Sciatic nerve (tissue), 2 donors: ENCODE measurements at regions not wholly inside any gene's neighbourhood (a gene's known extent, or its start where the extent isn't known, plus 50 kb on each side); places are given as distances from the start of the nearest gene placed in this dataset.

Experiments
- ATAC-seq: fragments of 200-7000 bp; cut with Tn5 transposase; one replicate; pipeline ENCODE4 v1.9.1; 2020; ENCODE audit warnings: mild to moderate bottlenecking, moderate library complexity
- DNase-seq: peaks from one replicate; pipeline ENCODE4 v3.0.0-alpha.2; 2020; ENCODE audit warnings: low spot score
- intact Hi-C: fragments of 100-400 bp; cut with DNase I; formaldehyde crosslinking; loops from one replicate; pipeline ENCODE4 v1.14.2; 2022
- donor health status: DM: no; HTN: no; CAD: no.
- donor health status: DM: no; HTN: no; CAD: no.

DNA sequence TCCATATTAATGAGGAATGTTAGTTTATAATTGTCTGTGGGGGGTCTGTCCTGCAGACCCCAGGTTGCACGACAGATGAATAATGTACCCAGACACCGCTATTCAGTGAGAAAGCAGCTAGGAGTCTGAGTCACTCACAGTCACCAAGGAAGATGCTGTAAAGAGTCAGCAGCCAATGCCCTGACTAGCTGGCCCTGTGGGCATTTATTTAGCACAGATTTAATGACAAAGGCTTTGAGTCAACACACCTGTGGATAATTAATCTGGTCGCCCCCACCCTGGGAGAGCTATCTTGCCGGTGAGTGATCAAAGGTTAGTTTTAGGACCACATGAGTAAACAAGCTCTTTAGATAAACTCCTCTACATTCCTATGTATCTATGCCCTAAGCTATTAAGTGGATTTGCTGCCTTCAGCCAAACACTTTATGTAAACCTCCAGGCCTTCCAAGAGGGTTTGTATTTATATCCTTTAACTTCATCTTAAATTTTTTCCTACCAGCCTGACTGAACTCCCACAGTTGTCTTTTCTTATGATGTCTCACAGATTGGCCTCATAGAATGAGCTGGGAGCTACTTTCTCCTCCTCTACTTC is 180.0 kb upstream of the ADCY1 start:
- DNase-seq: no peak
- intact Hi-C loops: no loop called here
- no peak for ATAC-seq

DNA sequence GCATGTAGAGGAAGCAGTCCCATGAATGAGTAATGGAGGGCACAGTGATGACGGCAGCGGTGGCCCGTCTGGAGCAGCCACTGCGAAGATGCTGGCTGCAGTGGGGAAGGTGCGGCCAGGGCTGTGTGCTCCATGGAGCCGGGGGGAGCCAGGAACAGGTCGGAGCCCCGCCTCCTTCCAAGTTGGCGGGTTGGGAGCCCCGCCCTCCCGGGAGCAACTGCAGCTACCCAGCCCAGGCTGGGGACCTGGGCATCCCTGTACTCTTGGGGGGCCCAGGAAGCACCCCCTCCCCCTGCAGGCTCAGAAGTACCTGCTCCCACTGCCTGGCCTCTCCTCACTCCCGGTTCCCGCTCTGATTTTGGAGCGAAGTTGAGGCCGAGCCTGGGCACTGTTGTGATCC is 175.1 kb upstream of the ADCY1 start:
- no peak for ATAC-seq
- no peak for DNase-seq
- intact Hi-C loops: no loop called here

DNA sequence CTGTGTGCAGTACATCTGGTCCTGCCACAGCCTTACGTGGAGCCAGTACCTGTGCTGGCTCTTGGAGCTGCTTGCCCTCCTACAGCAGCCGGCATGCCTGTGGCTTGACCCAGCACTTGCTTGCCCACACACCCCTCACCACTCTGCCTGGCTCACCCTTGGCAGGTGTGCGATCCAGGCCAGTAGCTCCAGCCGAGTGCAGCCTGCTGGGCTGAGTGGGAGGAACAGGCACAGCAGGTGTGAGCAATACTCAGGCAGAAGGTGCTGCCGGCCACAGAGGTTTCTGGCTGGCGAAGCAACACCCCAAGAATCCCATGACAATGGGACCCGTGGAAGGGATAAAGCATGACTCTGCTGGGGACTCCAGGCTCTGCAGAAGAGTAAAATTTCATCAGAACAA is 173.5 kb upstream of the ADCY1 start:
- no peak for DNase-seq
- no peak for ATAC-seq
- intact Hi-C loops: no loop called here

DNA sequence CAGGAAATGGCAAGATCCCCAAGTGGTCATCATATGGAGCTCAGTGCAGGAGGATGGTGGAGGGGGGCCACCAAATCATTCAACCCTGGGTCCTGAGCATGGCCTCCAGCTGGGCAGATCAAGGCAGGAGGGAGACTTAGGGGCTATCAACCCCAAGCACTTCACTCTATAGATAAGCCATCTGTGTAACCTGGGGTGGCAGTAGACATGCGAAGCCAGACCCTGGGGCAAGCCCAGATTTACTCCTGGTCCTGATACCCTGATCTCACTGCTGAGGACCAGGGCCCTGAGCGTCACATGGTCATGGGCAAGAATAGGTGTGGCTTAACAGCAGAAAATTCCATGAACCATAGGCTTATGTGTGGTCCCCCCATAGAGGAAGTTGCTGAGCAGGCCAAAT is 173.0 kb upstream of the ADCY1 start:
- intact Hi-C loops: no loop called here
- ATAC-seq: no peak
- DNase-seq: no peak

DNA sequence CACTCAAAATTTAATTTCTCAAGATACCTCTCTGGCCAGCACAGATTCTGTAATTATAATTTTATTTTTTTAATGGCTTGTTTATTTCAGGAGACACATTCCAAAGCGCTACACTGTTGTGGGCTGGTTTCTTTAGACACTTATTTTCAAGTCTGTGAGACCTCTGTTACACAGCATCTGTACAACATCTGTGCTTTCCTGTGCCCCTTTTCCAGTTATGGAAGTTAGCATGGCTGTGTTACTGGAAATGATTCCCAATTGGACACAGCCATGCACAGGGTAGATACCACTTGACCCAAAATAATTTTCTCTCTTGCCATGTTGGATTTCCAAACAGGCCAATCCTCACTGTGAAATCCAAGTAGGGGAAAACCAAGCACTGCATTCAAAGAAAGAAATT is 172.3 kb upstream of the ADCY1 start:
- ATAC-seq (no peak), DNase-seq (no peak)
- intact Hi-C loops: no loop called here

DNA sequence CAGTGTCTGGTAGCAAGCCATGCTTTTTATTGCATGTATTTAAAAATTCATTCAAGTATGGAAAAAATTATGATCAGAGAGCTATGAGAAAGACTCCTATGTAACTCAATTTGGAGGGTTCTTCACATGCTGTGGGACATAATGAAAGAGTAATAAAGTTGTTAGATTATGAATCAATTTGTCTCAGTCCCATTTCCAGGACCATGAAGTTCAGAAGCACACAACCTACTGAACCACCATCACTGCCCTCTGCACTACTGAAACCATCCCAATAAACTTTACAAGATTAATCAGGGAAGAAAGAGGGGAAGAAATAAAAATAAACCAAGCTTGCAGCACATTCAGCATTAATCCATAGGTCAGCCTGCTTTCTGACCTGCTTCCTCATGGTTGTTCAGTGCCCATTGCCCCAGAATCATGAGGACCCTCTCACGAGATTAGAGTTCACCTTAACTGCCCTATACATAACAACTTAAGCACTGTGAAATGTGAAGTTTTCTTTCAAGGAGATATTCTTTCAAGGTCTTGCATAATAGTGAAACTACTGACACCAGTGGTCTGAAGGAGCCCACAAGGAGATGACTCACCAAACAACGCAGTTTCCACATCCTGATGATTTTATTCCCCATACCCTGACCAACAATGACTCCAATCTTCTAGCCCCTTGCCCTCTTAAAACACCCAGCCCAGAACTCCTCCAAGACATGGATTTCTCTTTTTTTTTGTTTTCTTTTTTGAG is 171.5 kb upstream of the ADCY1 start:
- DNase-seq (no peak), ATAC-seq (peak; percentile 97)
- intact Hi-C loops: no loop called here

DNA sequence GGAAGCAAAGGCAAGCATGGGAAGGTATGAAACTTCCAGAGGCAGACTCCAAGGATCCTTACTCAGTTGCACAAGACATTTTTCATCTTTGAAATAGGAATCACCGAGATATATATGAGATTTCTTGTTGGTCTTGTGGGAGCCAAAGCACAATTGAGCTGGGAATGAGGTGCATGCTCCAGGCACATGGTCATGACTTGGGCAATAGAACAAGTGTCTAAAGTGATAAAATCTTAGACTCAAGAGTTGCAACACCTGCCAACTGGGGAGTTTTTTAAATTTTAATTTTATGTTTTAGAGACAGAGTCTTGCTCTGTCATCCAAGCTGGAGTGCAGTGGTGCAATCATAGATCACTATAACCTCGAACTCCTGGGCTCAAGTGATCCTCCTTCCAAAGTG is 169.5 kb upstream of the ADCY1 start:
- intact Hi-C loops: no loop called here
- no peak for DNase-seq
- no peak for ATAC-seq

DNA sequence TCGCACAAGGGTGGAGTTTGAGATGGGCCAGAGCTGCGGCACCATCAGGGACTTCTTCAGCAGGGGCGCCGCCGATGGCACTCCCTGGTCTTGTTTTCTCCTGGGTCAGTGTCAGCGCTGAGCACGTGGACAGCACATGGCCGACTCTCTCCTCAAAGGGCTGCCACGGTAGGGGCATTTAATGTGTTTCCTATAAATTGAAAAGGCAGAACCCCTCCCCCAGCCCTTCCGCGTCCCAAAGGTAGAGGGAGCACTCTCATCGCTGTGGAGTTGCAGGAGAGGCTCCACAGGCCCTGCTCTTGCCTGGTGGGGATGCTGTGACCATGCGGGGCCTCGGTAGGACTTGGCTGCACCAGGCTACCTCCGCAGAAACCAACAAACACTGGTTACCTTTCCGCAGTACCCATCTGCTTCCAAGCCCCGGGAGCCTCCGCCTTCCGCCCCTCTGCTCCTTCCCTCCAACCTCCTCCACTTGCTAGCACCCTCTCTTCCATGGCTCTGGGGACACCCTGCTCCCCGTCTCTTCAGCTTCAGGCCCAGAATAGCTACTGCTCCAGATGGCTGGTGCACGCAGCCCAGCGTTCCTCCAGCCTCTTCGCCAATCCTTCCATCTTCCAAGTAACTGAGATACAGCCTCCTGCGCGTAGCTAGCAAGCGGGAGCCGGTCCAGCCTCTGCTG is 166.3 kb upstream of the ADCY1 start:
- ATAC-seq: no peak
- no peak for DNase-seq
- intact Hi-C loops: no loop called here

DNA sequence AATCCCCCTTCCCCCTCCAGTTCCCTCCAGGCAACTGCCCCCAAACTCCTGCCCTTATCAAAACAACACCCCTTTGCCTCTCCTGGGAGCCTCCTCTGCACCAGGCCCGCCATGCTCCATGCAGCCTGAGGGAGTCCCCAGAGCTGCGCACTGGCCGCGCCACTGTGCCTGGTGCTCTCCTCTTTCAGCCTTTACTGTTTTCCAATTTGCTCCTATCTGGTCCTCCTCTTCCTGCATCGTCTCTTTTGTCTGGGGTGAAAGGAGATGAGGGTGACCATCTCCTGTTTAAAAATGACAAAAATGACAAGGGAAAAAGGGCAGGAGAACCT is 165.8 kb upstream of the ADCY1 start:
- intact Hi-C loops: no loop called here
- DNase-seq (no peak), ATAC-seq (no peak)

DNA sequence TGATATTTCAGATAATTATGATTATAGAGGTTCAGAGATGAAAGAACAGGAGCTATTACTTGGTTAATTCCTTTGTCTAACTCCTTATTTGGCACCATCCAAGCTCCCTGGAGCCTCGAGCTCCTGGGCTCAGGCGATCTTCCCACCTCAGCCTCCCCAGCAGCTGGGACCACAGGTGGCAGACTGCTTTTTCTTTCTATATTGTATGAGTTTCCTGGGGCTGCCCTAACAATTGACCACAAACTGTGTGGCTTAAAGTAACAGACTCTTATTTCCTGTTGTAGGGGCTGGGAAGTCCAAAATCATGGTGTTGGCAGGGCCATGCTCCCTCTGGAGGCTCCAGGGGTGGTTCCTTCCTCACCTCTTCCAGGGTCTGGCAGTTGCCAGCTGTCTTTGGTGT is 163.3 kb upstream of the ADCY1 start:
- ATAC-seq: no peak

DNA sequence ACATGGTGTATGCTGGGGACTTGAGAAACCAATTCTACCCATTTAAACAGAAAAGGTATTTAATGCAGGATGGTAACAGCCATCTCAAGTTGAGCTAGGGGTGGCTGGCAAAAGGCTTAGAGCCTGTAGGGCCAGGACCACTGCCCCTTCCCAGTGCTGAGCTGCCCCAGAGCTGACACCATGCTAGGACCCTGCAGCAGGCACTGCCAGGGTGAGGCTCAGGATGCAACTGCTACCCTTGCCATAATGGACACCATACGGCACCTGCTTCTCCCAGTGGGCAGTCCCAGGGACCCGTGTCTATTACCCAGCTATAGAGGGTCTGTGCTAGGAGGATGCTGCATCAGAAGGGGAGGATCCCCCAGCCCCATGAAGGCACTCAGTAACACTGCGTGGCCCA is 160.7 kb upstream of the ADCY1 start:
- intact Hi-C loops: no loop called here
- ATAC-seq (no peak), DNase-seq (no peak)

More for the DNA sequence above, 163.3 kb upstream of the ADCY1 start:
- intact Hi-C loops: no loop called here
- DNase-seq: no peak

DNA sequence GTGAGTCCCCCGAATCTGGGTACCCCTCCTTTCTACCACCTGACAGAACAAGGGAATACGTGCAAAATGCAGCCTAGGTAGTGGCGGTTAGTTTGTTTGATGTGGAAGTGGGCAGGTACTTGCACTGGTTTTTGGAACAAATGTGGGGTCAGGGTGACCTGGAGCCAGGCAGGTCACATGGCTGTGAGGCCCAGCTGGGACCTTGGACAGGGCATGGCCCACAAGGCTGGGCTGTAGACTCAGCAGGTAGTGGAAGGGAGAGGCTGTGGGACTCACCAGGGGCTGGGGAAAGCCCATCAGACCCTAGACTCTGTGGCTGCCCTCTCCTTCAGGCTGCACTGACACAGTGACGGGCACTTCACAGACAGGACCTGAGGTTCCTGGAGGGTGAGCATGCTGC is 159.9 kb upstream of the ADCY1 start:
- no peak for DNase-seq
- intact Hi-C loops: no loop called here

DNA sequence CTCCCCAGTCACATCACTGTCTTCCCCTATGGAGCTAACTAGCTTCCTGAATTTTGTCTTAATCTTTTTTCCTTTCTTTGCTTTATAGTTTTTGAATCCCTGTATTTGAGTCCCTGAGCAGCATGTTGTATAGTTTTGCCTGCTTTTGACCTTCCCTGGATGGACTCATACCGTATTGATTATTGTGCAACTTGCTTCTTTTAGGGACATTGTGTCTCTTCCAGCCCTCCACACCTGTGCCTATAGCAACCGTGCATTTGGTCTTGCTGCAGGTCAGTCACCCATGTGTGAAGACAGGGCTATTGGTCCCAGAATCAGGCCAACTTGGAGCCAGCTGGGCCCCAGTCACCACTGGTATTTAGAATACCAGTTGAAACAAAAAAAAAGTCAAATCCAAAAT is 158.9 kb upstream of the ADCY1 start:
- intact Hi-C loops: no loop called here
- ATAC-seq: no peak
- DNase-seq: no peak

More for the DNA sequence above, 159.9 kb upstream of the ADCY1 start:
- no peak for ATAC-seq

DNA sequence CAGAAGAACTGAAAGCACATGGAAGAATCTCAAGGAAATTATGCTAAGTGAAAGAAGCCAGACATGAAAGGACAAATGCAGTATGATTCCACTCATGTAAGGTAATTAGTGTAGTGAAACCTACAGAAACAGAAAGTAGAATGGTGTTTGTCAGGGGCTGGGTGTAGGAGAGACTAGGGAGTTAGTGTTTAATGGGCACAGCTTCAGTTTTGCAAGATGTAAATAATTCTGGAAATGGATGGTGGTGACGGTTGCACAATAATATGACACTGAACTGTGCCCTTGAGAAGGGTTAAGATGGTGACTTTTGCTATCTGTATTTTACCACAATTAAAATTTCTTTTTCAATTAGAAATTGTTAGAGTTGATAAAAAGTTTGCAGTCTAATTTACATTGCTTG is 157.3 kb upstream of the ADCY1 start:
- intact Hi-C loops: no loop called here
- ATAC-seq: no peak
- DNase-seq: no peak

DNA sequence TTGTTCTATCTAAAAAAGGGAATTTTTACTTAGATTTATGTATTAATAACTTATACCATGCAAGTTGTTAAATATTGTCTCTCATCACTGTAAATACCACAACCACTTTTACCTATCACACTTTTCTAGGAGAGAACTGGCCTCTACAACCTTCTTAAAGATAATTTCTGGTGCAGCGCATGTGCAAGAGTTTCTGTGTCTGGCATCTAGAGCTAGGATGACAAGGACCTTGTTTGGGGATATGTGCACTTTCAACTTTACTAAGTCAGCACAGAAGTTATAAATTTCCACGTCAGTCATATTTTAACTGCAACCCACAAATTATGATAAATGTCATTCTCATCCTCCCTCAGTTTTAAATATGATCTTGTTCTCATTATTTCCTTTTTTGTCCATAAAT is 156.9 kb upstream of the ADCY1 start:
- DNase-seq (no peak), ATAC-seq (no peak)
- intact Hi-C loops: no loop called here

DNA sequence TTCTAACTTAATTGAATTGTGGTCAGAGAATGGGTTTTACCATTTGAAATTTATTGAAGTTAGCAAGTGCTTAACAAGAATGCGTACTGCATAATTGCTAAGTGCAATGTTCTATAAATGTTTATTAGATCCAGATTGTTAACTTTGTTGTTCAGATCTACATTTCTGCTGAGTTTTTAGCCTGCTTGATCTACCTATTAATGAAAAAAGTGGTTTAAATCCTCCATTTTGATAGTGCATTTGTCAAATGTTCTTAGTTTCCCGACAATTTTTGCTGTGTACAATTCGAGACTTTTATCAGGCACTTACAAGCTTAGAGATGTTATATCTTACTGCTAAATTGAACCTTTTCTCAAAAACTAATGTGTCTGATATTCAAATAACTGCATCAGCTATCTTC is 156.4 kb upstream of the ADCY1 start:
- DNase-seq (no peak), ATAC-seq (no peak)
- intact Hi-C loops: no loop called here

DNA sequence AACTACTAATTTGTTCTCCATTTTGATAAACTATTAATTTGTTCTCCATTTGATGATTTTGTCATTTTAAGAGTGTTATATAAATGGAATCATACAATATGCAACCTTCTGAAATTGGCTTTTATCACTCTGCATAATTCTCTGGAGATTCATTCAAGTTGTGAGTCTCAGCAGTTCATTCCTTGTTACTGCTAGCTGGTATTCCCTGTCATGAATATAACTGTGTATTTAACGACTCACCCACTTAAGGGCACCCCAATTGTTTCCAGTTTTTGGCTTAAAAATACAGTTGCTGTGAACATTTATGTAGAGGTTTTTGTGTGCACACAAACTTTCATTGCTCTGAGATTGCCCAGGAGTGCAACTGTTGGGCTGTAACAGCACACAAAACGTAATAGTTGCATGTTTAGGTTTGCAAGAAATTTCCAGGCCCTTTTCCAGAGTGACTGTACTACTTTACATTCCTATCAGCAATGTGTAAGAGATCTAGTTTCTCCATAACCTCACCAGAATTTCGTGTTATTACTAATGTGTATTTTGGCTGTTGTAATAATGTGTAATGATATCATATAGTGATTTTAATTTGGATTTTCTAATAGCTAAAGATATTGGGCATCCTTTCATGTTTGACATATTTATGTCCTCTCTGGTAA is 153.2 kb upstream of the ADCY1 start:
- intact Hi-C loops: no loop called here
- DNase-seq (no peak), ATAC-seq (no peak)

DNA sequence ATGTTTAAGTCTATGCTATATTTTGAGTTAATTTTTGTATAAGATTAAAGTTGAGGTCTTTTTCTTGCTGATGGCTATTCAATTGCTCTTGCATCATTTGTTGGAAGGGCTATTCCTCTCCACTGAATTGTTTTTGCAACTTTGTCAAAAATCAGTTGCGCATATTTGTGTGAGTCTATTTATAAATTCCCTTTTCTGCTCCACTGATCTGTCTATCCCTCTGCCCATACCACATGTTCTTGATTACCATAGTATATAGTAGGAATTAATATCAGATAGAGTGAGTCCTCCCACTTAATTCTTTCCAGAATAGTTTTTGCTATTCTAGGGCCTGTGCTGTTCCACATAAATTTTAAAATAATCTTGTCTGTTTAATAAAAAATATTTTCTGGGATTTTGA is 152.4 kb upstream of the ADCY1 start:
- intact Hi-C loops: no loop called here
- no peak for ATAC-seq
- DNase-seq: no peak

DNA sequence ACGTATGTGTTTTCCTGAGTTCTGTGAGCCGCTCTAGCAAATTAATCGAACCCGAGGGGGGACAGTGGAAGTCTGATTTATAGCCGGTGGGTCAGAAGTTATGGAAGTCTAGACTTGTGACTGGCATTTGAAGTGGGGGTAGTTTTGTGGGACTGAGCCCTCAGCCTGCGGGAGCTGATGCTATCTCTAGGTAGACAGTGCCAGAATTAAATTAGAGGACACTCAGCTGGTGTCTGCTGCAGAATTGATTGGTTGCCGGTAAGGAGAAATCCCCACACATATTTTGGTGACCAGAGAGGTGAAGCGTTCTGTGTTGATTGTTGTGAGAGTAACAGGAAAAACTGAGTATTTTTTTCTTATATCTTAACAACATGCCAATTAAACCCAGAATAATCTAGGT is 143.8 kb upstream of the ADCY1 start:
- ATAC-seq: no peak
- intact Hi-C loops: no loop called here

DNA sequence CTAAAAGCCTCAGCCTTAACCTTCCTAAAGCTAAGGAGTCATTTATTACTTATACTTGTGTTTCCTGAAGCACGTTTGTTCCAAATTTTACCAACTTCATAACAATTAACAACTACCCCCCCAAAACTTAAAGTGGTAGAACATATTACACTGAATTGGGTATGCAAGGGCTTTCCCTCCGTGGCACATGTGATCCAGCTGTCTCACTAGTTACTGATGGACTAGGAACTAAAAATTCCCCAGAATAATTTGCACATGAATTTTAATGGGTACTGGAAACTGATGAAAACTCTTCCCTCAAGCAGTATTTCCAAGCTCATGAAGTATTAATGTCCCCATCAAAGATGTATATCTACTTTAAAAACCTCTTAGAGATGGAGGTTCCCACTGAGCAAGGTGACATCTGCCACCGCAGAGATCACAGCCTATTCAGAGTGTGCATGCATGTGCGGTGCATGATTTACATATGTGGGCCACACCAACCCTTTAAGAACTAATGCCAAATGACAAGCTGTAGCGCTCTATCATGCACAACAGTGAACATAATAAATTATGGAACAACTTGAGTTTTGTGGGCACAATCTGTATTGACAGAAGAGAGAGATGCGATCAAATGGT is 139.9 kb upstream of the ADCY1 start:
- DNase-seq (no peak), ATAC-seq (no peak)
- intact Hi-C loops: no loop called here

More for the DNA sequence above, 143.8 kb upstream of the ADCY1 start:
- DNase-seq: no peak
